Epithelial cell of proximal tubule (primary cell): ENCODE measurements at regions not wholly inside any gene's neighbourhood (a gene's known extent, or its start where the extent isn't known, plus 50 kb on each side); places are given as distances from the start of the nearest gene placed in this dataset.
"Not testable (repeated sequence)": the region's sequence is repeated elsewhere in the genome, so short reads cannot be mapped to it uniquely, and the experiment has no call there.

Experiments
- DNase-seq: peaks from one replicate; pipeline ENCODE4 v3.0.0-alpha.2; 2011; ENCODE audit warnings: low read depth
- H3K4me3 ChIP-seq: 2 replicates; pipeline ENCODE4 v1.5.1; 2011; ENCODE audit warnings: low read depth, mild to moderate bottlenecking, low read length
- TF ChIP-seq, protein P1 (sequence below): conservative IDR thresholded peaks from 2 replicates; pipeline ENCODE4 v1.5.1; 2012; ENCODE audit warnings: low read depth, mild to moderate bottlenecking, low read length

DNA sequence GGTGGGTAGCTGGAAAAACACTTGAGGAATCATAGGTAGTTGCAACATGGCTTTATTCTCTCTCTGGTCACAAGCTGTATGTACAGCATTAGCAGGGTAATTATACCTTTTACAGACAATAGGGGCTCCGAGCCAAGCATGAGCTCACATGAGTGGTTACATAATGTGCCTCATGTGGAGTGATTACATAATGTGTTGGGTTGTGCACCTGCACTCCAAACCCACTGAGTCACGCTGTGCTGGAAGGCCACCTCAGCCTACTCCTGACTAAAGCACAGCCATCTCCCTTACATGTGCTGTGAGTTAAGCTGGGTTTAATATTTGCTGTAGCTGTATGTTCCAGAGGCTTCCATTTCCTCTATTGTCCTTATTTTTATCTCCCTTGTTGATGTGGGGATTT lies 348.7 kb upstream of the SEMA3C start:
- no peak overlapping the region for H3K4me3 ChIP-seq
- no peak for DNase-seq
- TF ChIP-seq, protein P1, sequence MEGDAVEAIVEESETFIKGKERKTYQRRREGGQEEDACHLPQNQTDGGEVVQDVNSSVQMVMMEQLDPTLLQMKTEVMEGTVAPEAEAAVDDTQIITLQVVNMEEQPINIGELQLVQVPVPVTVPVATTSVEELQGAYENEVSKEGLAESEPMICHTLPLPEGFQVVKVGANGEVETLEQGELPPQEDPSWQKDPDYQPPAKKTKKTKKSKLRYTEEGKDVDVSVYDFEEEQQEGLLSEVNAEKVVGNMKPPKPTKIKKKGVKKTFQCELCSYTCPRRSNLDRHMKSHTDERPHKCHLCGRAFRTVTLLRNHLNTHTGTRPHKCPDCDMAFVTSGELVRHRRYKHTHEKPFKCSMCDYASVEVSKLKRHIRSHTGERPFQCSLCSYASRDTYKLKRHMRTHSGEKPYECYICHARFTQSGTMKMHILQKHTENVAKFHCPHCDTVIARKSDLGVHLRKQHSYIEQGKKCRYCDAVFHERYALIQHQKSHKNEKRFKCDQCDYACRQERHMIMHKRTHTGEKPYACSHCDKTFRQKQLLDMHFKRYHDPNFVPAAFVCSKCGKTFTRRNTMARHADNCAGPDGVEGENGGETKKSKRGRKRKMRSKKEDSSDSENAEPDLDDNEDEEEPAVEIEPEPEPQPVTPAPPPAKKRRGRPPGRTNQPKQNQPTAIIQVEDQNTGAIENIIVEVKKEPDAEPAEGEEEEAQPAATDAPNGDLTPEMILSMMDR = no peak

- TF ChIP-seq, protein P1 = no peak
- DNase-seq = no peak
- no peak overlapping the region for H3K4me3 ChIP-seq
These were observed 345.3 kb upstream of the SEMA3C start for GRCh38 chr7:81264116-81264515.

GRCh38 chr7:81260152-81260551 lies 341.3 kb upstream of the SEMA3C start:
- TF ChIP-seq, protein P1 = no peak
- DNase-seq = no peak
- no peak overlapping the region for H3K4me3 ChIP-seq

GRCh38 chr7:81256991-81257390 lies 338.1 kb upstream of the SEMA3C start:
- no peak overlapping the region for H3K4me3 ChIP-seq
- DNase-seq = no peak
- TF ChIP-seq, protein P1 = peak; percentile 44

DNA sequence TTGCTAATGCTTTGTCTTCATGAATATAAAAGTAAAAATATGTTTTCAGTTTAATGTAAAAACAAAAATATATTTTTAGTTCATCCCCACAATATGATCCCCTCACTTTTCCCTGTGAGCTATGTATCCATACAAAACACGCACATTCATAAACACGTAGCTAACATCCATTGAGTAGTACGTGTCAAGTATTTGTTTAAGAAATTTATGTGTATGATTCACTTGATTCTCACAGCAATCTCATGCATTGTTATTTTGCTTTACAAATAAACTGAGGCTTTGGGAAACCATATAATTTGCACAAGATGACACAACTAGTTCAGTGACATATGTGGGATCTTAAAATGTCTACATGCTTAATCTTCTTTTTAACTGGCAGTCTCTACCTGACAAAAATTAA lies 329.6 kb upstream of the SEMA3C start:
- no peak for DNase-seq
- no peak overlapping the region for H3K4me3 ChIP-seq
- TF ChIP-seq, protein P1 = no peak

DNA sequence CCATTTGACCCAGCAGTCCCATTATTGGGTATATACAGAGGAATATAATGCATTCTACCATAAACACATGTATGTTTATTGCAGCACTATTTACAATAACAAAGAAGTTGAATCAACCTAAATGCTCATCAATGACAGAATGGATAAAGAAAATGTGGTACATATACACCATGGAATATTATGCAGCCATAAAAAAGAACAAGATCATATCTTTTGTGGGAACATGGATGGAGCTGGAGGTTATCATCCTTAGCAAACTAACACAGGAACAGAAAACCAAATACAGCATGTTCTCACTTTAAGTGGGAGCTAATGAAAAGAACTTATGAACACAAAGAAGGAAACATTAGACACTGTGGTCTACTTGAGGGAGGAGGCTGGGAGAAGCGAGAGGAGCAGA lies 328.5 kb upstream of the SEMA3C start:
- not testable (repeated sequence) for H3K4me3 ChIP-seq, DNase-seq

- no peak for DNase-seq
- TF ChIP-seq, protein P1 = no peak
- H3K4me3 ChIP-seq = no peak overlapping the region
These were observed 326.5 kb upstream of the SEMA3C start for GRCh38 chr7:81245353-81245752.

DNA sequence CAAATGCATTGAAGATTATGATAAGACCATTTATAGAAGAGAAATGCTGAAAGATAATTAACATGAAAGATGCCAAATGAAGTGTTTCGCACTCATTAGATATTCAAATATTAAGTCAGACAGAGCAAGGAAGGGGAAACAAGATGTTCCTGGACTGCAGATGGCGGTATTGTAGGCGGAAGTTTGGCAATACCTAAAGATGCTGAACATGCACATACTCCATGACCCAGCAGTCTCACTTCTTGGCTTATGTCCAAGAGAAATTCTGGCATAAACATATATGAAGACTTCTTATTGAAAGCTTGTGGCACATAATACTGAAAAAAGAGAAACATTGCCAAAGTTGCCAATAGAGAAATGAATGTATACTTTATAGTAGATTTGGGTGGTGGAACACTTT lies 325.4 kb upstream of the SEMA3C start:
- TF ChIP-seq, protein P1 = peak; percentile 15
- H3K4me3 ChIP-seq = no peak overlapping the region
- no peak for DNase-seq
